ENCODE measurements at regions not wholly inside any gene's neighbourhood (a gene's known extent, or its start where the extent isn't known, plus 50 kb on each side); places are given as distances from the start of the nearest gene placed in this dataset.

GRCh38 chr20:47866480-47866879 is 81.2 kb upstream of the SULF2 start:
- TF ChIP-seq, protein P1, sequence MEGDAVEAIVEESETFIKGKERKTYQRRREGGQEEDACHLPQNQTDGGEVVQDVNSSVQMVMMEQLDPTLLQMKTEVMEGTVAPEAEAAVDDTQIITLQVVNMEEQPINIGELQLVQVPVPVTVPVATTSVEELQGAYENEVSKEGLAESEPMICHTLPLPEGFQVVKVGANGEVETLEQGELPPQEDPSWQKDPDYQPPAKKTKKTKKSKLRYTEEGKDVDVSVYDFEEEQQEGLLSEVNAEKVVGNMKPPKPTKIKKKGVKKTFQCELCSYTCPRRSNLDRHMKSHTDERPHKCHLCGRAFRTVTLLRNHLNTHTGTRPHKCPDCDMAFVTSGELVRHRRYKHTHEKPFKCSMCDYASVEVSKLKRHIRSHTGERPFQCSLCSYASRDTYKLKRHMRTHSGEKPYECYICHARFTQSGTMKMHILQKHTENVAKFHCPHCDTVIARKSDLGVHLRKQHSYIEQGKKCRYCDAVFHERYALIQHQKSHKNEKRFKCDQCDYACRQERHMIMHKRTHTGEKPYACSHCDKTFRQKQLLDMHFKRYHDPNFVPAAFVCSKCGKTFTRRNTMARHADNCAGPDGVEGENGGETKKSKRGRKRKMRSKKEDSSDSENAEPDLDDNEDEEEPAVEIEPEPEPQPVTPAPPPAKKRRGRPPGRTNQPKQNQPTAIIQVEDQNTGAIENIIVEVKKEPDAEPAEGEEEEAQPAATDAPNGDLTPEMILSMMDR (conservative IDR thresholded peaks at IDR 0.05; ENCODE audit: low read depth, low read length), result no peak
- TF ChIP-seq EZH2 (IDR thresholded peaks at IDR 0.05; ENCODE audit: borderline replicate concordance, low read depth, low read length, poor library complexity, severe bottlenecking), result no peak

Measured in A673 (cell line).